GM19035 (cell line): ENCODE measurements at regions not wholly inside any gene's neighbourhood (a gene's known extent, or its start where the extent isn't known, plus 50 kb on each side); places are given as distances from the start of the nearest gene placed in this dataset.
"Not testable (repeated sequence)": the region's sequence is repeated elsewhere in the genome, so short reads cannot be mapped to it uniquely, and the experiment has no call there.

Source experiments
- ATAC-seq: cut with Tn5 transposase; IDR thresholded peaks from one replicate; pipeline ENCODE4 v1.9.1; 2021; ENCODE audit not compliant: unreplicated experiment

- no peak for ATAC-seq
Observed at GRCh38 chr13:44301639-44302015, 72.0 kb upstream of the SERP2 start.

GRCh38 chr13:44302233-44302632, 71.4 kb upstream of the SERP2 start:
- no peak for ATAC-seq

GRCh38 chr13:44302940-44303575, 70.6 kb upstream of the SERP2 start:
- ATAC-seq, result no peak

GRCh38 chr13:44303681-44304432, 69.8 kb upstream of the SERP2 start:
- no peak for ATAC-seq

GRCh38 chr13:44304433-44304725, 69.2 kb upstream of the SERP2 start:
- no peak for ATAC-seq

- no peak for ATAC-seq
Observed at GRCh38 chr13:44305286-44305685, 68.3 kb upstream of the SERP2 start.

GRCh38 chr13:44305917-44306370, 67.7 kb upstream of the SERP2 start:
- ATAC-seq, result no peak

GRCh38 chr13:44306371-44307192, 67.0 kb upstream of the SERP2 start:
- no peak for ATAC-seq

GRCh38 chr13:44307255-44307654, 66.4 kb upstream of the SERP2 start:
- ATAC-seq, result no peak

GRCh38 chr13:44307844-44308243, 65.8 kb upstream of the SERP2 start:
- ATAC-seq, result no peak

- no peak for ATAC-seq
Observed at GRCh38 chr13:44308352-44308751, 65.3 kb upstream of the SERP2 start.

- ATAC-seq, result no peak
Observed at GRCh38 chr13:44309794-44310757, 63.5 kb upstream of the SERP2 start.

GRCh38 chr13:44311011-44311780, 62.4 kb upstream of the SERP2 start:
- no peak for ATAC-seq

GRCh38 chr13:44312131-44312530, 61.5 kb upstream of the SERP2 start:
- no peak for ATAC-seq

- ATAC-seq, result no peak
Observed at GRCh38 chr13:44312834-44313551, 60.6 kb upstream of the SERP2 start.

GRCh38 chr13:44313674-44314073, 60.0 kb upstream of the SERP2 start:
- ATAC-seq, result no peak

GRCh38 chr13:44314160-44314559, 59.5 kb upstream of the SERP2 start:
- ATAC-seq, result not testable (repeated sequence)

- ATAC-seq, result no peak
Observed at GRCh38 chr13:44317752-44318151, 55.9 kb upstream of the SERP2 start.

- no peak for ATAC-seq
Observed at GRCh38 chr13:44318161-44318560, 55.5 kb upstream of the SERP2 start.
